Esophagus squamous epithelium (tissue), 4 donors: ENCODE measurements at regions not wholly inside any gene's neighbourhood (a gene's known extent, or its start where the extent isn't known, plus 50 kb on each side); places are given as distances from the start of the nearest gene placed in this dataset.

Experiments
- POLR2A ChIP-seq, 4 donors: fragments of 450-650 bp; IDR thresholded peaks; one replicate each; pipeline ENCODE4 v1.6.1; 2017; ENCODE audit warnings: antibody characterized with exemption in 4 of 4, mild to moderate bottlenecking in 4 of 4, moderate library complexity in 3 of 4
- TF ChIP-seq, protein P1 (sequence below), 6 experiments: fragments of 450-650 bp in 4 of 6; fragments of 200-600 bp in 2 of 6; sonication (generic) in 2 of 6; IDR thresholded peaks; one replicate each; pipeline ENCODE4 v1.5.1; 2016 to 2019; ENCODE audit warnings: antibody characterized with exemption in 6 of 6, mild to moderate bottlenecking in 4 of 6, moderate library complexity in 4 of 6

DNA sequence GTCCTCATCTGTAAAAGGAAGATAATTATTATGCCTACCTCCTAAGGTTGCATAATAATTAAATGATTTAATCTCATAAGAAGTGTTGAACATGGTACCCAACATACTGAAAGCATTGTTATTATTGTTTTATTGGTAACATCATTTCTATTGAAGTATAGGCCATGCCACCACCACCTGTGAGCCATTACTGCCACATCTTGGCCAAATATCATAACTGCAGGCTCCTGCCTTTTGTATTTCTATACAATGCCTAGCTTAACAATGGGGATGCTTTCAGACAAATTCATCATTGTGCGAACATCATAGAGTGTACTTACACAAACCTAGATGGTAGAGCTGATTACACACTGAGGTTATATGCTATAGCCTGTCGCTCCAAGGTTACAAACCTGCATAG, 61.1 kb upstream of the NPSR1 start:
- no peak for TF ChIP-seq POLR2A (IDR thresholded peaks at IDR 0.05)
- TF ChIP-seq, protein P1, sequence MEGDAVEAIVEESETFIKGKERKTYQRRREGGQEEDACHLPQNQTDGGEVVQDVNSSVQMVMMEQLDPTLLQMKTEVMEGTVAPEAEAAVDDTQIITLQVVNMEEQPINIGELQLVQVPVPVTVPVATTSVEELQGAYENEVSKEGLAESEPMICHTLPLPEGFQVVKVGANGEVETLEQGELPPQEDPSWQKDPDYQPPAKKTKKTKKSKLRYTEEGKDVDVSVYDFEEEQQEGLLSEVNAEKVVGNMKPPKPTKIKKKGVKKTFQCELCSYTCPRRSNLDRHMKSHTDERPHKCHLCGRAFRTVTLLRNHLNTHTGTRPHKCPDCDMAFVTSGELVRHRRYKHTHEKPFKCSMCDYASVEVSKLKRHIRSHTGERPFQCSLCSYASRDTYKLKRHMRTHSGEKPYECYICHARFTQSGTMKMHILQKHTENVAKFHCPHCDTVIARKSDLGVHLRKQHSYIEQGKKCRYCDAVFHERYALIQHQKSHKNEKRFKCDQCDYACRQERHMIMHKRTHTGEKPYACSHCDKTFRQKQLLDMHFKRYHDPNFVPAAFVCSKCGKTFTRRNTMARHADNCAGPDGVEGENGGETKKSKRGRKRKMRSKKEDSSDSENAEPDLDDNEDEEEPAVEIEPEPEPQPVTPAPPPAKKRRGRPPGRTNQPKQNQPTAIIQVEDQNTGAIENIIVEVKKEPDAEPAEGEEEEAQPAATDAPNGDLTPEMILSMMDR (IDR thresholded peaks at IDR 0.05), result peak in 1 of 6 experiments; percentile 43
